NCI-H1417 (cell line): ENCODE measurements at regions not wholly inside any gene's neighbourhood (a gene's known extent, or its start where the extent isn't known, plus 50 kb on each side); places are given as distances from the start of the nearest gene placed in this dataset.

Experiments
- DNase-seq, 3 experiments: peaks; one replicate each; lab custom pipeline; 2025; lab: John Stamatoyannopoulos, UW

DNA sequence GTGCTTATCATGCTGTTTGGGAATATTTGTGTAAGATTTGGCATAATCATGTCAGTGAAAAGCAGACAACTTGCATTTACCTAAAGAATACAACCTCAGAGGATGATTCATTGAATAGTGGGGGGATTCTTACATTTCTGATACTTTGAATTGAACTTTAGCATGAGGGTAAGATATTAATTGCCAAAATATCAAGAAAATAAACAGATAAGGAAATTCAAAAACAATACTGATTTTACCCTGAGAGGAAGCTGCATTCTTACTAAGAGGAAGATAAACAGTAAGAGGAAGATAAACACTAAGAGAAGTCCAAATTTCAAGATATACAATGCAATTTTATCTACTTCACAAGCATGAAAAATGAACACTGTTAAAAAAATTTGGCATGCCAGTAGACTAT is 2564.3 kb upstream of the PCDH20 start:
- no peak for DNase-seq

GRCh38 chr13:63972328-63972727 is 2556.7 kb upstream of the PCDH20 start:
- DNase-seq: peak in 1 of 3 experiments; percentile 38

DNA sequence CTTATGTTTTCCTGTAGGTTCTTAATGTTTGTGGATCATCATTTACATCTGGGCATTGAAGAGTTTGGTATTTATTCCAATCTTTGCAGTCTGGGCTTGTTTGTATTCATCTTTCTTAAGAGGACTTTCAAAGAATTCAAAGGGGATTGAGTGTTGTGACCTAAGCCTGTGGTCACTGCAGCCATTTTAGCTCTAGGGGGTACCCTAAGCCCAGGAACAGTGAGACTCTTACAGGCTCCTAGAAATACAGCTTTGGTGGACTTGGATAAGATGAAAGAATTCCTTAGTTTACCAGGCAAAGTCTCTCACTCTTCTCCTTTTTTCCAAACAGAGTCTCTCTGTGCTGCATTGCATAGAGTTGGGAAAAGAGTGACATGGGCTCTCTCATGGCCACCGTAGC is 2539.0 kb upstream of the PCDH20 start:
- no peak for DNase-seq

GRCh38 chr13:63948045-63948444 is 2532.4 kb upstream of the PCDH20 start:
- DNase-seq: no peak

DNA sequence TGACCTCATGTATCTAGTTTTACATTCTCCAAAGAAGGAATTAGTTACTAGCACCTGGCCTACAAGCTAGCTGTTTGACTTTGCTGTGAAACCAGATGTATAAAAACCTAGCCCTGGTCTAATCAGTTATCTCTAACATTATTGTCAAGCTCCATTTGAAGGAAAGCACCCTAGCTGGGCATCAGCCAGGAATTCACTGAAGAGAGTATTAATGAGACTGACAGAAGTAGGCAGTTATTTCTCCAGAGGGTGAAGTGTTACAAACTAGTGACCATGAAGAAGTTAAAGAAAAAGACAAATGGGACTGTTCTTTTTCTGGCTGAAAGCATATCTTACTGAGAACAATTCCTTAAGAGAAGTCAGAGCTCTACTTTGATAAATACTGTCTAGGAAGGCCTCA is 2529.3 kb upstream of the PCDH20 start:
- peak in 1 of 3 experiments; percentile 30 for DNase-seq

- no peak for DNase-seq
Measured at GRCh38 chr13:63942372-63942771, 2526.7 kb upstream of the PCDH20 start.

- DNase-seq: no peak
Measured at GRCh38 chr13:63938851-63939250, 2523.2 kb upstream of the PCDH20 start.

GRCh38 chr13:63910511-63910910 is 2494.9 kb upstream of the PCDH20 start:
- peak in 1 of 3 experiments; percentile 56 for DNase-seq

- no peak for DNase-seq
Measured at GRCh38 chr13:63909726-63910375, 2494.2 kb upstream of the PCDH20 start.

GRCh38 chr13:63902141-63902540 is 2486.5 kb upstream of the PCDH20 start:
- no peak for DNase-seq

DNA sequence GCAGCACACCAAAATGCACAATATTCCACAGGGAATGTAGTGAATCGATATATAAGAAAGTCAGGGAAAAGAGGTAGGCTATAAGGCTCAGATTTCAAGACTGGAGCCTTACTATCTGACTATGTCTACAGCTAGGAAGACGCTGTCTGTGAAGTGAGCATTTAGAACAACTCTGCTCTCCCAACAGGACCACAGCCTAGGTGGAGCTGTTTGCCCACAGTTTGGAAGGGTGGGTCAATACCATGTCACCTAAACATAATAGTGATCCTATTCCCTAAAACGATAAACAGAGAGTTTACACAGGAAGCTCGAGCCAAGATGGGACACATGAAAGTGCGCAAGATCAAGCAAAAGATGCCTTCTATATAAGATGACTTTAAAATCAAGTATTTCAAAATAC is 2486.0 kb upstream of the PCDH20 start:
- no peak for DNase-seq

DNA sequence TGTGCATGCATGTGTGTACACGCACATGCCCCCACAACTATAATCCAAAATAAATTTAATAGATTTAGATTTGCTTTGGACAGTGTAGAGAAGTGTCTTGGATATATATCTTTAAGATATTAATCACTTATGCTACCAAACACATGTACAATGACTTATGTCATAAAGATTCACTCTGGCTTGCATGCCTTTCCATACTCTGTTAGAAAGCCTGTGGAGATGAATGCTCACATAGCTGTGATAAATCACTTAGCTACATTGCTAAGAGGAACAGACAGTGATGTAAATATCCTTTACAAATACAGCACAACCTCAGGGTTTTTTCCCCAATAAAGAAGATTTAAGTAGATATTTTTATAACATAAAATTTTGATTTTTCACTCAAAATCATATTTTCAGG is 2484.8 kb upstream of the PCDH20 start:
- DNase-seq: no peak

DNA sequence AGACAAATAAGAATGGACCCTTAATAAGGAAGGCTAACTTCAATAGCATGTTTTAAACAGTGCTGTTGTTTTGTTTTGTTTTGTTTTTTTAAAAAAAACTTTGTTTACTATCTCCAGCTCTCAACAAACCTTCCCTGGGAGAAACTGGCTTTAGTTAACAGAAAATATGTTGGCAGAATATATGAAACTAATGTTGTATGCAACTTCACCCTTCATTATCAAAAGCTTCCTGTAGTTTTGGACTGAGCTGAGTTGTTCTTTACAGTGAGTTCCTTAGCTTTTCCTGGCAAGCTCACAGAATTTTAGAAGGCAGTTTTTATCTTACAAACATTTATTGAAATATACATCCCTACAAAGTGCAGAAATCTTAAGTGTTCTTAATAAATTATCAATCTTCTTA is 2480.7 kb upstream of the PCDH20 start:
- no peak for DNase-seq

DNA sequence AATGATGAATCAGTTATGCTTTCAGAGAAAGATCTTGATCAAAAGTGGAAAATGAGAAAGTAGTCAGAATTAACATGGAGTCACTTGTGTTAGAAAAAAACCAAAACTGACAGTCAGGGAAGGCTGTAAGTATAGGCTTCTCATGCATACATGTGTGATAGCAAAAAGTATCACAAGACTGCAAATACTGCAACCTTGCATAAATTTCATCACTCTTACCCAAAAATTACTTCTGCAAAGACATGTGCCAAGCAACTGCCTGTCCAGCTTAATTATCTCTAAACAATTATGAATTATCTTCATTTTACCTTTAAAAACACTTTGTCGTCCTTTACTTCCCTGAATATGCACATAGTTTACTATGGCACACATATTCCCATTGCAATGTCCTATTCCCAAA is 2466.4 kb upstream of the PCDH20 start:
- DNase-seq: no peak

GRCh38 chr13:63880705-63881104 is 2465.1 kb upstream of the PCDH20 start:
- DNase-seq: no peak

GRCh38 chr13:63873936-63874335 is 2458.3 kb upstream of the PCDH20 start:
- no peak for DNase-seq

DNA sequence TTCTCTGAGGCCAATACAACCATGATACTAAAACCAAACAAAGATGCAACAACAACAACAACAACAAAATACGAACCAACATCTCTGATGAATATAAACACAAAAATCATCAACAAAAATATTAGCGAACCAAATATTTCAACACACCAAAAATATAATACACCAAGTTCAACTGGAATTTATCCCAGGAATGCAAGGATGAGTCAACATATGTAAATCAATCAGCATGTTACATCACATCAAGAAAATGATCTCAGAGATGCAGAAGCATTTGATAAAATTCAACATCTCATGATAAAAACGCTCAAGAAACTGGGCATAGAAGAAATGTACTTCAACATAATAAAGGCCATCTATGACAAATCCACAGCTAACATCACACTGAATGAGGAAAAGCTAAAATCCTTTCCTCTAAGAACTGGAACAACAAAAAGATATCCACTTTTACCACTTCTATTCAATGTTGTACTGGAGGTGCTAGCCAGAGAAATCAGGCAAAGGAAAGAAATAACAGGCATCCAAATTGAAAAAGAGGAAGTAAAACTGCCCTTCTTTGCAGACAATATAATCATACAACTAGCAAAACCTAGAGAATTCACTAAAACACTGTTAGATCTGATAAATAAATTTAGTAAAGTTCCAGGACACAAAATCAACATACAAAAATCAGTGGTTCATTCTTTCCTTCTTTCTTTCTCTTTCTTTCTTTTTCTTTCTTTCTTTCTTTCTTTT is 2448.7 kb upstream of the PCDH20 start:
- no peak for DNase-seq

- no peak for DNase-seq
Measured at GRCh38 chr13:63855457-63856118, 2439.9 kb upstream of the PCDH20 start.

GRCh38 chr13:63853816-63854215 is 2438.2 kb upstream of the PCDH20 start:
- peak in 1 of 3 experiments; percentile 32 for DNase-seq

GRCh38 chr13:63851526-63851925 is 2435.9 kb upstream of the PCDH20 start:
- no peak for DNase-seq

DNA sequence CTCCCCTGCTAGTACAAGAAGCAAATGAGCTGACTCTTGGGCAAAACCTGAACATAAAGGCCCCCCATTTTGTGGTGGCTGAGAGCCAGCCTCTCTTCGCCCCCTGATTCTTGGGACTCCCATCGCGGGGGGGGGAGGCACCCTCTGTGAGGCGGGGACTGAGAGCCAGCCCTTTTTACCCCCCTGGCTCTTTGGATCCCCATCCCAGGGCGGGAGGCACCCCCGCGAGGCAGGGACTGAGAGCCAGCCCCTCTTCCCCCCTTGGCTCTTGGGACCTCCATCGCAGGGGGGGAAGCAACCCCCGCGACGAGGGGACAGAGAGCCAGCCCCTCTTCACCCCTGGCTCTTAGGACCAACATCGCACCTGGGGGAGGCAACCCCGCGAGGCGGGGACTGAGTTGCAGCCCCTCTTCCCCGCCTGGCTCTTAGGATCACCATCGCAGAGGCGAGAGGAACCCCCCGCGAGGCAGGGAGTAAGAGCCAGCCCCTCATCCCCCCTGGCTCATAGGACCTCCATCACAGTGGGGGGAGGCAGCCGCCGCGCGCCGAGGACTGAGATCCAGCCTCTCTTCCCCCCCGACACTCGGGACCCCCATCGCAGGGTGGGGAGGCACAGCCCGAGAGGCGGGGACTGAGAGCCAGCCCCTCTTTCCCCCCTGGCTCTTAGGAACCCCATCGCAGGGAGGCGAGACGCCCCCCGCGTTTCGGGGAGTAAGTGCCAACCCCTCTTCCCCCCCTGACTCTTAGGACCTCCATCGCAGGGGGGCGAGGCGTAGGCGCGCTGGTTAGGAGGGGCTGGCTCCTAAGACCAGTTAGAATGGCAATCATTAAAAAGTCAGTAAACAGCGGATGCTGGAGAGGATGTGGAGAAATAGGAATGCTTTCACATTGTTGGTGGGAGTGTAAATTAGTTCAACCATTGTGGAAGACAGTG is 2428.4 kb upstream of the PCDH20 start:
- DNase-seq: no peak

- DNase-seq: no peak
Measured at GRCh38 chr13:63842102-63842501, 2426.5 kb upstream of the PCDH20 start.
